CD4-positive, alpha-beta T cell treated with Interleukin-6 at 100 ng/mL for 8 hours (primary cell): ENCODE measurements at regions not wholly inside any gene's neighbourhood (a gene's known extent, or its start where the extent isn't known, plus 50 kb on each side); places are given as distances from the start of the nearest gene placed in this dataset.
"Not testable (repeated sequence)": the region's sequence is repeated elsewhere in the genome, so short reads cannot be mapped to it uniquely, and the experiment has no call there.

Experiments
- DNase-seq: peaks from one replicate; pipeline ENCODE4 v3.0.0-alpha.2; 2020; ENCODE audit warnings: mixed read lengths, low spot score

DNA sequence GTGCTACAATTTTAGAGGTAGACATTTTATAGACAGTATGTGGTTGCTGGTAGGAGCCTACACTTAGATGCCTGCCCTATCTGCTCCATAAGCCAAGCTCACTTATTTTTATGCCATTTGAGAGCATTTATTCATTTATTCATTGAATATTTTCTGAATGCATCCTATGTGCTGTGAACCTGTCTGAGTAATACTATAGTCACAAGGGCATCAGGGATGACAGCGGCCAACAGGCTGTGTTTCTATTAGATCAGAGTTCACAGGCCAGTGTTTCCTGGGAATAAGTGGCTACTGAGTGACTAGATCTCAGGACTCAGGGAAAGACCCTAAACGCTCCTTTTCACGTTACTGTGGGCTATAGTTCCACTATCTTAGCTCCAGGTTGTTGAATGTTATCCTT, 235.2 kb upstream of the MSX2 start:
- no peak for DNase-seq

GRCh38 chr5:174489920-174490597, 234.3 kb upstream of the MSX2 start:
- DNase-seq, result no peak

GRCh38 chr5:174490728-174491127, 233.7 kb upstream of the MSX2 start:
- DNase-seq, result no peak

DNA sequence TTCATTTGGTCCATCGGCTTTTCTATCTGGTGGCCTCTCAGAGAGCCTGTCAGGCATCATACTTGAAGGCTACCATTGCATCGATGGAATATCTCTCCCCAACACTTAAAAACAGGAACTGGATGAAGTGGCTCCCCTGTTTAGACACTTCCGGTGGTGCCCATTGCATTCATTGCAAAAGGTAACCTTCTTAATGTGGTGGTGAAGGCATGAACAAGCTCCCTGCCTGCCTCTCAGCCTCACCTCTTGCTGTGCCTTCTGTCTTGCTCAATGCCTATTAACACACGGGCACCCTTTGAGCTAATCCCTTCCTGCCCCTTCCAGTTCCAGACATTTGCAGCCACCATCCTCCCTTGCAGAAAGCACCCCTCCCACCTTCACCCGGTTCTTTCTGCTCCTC, 233.1 kb upstream of the MSX2 start:
- no peak for DNase-seq

DNA sequence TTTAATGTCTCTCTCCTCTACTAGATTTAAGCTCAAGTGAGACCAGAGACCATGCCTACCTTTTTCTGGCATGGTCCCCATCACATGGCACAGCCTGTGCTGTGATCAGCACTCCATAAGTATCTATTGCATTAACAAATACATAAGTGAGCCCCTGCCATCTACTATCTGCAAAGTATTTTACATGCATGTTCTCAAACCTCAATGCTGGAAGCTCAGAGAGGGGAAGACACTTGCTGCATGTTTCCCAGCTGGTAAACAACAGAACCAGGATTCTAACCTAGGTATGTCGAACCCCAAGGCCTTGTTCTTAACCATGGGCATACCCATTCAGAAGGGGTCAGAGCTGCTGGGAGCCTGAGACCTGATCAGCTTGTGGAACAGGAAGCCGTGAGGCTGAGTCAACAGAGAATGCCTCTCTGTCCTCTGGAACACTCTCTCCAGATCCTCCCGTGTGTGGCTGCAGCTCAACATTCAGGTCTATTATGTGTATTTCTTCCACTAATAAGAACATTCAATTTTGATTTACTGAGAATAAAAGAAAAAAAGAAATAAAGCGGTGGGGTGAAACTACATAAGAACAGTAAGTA, 232.5 kb upstream of the MSX2 start:
- DNase-seq, result no peak

- DNase-seq, result no peak
These were observed 230.9 kb upstream of the MSX2 start for GRCh38 chr5:174493530-174493929.

DNA sequence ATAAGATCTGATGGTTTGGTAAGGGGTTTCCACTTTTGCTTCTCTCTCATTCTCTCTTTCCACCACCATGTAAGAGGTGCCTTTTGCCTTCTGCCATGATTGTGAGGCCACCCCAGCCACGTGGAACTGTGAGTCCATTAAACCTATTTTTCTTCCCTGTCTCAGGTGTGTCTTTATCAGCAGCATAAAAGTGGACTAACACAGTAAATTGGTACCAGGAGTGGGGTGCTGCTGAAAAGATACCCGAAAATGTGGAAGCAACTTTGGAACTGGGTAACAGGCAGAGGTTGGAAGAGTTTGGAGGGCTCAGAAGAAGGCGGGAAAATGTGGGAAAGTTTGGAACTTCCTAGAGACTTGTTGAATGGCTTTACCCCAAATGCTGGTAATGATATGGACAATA, 226.4 kb upstream of the MSX2 start:
- not testable (repeated sequence) for DNase-seq

- not testable (repeated sequence) for DNase-seq
These were observed 225.8 kb upstream of the MSX2 start for GRCh38 chr5:174498575-174498974.

DNA sequence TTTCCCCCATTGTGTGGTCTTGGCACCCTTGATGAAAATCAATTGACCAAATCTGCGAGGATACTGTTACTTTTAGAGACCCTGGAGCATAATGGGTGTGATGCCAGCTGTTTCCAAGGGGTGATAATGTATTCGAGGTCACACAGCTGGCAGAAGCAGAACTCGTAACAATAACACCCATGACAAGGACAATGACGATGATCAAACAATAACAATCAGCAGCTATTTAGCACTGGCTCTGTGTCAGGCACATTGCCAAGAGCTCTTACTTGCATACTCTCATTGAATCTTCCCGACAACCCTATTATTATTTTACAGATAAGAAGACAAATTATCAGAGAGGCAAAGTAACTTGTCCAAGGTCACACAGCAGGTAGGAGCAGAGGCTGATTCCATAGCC, 223.7 kb upstream of the MSX2 start:
- DNase-seq, result no peak

DNA sequence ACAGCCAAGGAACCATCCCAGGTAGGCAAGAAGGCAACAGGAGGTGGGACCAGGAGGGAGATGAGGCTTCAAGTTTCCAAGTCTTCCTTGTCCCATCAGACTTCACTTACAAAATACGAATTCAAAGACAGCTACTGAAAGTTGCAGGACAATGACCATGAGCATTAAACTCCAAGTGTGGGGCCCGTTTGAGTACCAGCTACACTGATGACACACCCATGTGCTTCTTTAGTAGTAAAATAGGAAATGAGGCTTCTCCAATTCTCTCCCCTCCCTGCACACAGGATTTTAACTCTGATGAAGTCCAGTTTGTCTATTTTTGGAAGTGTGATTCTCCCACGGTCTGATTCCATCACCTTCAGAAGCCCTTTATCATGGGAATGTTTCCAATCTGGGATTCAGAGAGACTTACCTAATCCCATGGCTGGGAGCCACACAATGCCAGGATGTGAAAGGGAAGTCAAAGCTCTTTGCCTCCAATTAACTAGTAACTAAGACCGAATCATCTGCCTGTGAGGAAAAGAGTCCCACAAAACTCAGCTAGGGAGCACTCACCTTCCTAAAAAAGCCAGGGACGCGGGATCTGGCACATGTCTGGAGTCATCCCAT, 222.8 kb upstream of the MSX2 start:
- no peak for DNase-seq

GRCh38 chr5:174503086-174503460, 221.3 kb upstream of the MSX2 start:
- DNase-seq, result no peak

GRCh38 chr5:174503461-174504265, 220.7 kb upstream of the MSX2 start:
- no peak for DNase-seq

DNA sequence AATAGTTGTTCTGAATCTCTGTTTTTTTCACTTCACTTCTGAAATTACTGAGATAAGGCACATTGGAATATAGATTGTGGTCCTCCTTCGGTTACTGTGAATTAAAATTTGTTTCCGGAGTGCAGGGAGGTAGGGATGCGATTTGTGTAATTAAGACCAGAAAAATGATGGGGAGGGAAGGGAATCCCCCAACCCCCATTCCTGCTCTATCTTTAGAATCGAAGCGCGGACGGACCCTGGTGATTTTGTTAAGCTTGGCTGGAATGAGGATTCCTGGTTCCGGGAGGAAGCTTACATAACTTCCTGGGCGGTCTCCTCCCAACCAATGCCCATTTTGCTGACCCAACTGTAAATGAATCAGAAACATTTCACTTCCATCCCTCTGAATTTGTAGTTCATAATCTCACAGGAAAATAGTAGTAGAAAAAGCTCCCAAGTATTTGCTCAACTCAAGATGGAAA, 220.1 kb upstream of the MSX2 start:
- no peak for DNase-seq

DNA sequence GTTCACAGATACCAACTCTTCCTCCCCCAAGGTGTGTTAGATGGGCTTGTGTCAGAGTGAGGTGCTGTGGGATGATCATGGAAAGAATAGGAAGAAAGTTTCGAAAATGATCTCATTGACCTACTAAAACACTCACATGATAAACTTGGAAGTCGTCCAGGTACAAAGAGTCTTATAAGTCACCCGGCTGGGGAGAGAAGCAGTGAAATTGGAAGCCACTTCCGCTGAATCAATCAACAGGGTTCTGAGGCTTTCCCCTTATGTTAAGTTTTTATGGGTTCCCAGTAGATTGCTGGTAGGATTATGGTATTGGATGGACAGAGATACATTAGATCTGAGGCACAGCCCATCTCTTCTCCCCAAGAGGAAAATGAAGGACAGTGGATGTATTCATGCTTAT, 218.8 kb upstream of the MSX2 start:
- DNase-seq, result no peak

DNA sequence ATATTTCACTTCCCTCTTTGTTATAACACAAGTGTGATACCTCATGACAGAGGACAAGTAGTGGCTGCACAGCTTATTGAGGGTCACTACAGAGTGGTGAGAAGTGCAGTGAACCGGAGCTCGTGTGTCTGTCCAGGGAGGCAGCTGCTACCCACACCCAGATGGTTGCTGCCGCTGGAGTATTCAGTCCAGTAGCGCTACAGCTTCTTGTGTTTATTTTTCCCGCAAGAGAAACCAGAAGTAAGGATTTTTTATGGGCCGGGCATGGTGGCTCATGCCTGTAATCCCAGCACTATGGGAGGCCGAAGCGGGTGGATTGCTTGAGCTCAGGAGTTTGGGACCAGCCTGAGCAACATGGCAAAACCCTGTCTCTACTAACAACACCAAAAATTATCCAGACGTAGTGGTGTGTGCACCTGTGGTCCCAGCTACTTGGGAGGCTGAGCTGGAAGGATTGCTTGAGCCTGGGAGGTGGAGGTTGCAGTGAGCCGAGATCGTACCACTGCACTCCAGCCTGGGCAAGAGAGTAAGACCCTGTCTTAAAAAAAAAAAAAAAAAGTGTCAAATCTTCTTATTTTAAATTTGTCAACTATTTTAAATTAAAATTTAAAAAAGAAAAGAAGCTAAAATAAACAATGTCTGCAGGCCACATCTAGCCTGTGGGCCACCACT, 213.5 kb upstream of the MSX2 start:
- not testable (repeated sequence) for DNase-seq

DNA sequence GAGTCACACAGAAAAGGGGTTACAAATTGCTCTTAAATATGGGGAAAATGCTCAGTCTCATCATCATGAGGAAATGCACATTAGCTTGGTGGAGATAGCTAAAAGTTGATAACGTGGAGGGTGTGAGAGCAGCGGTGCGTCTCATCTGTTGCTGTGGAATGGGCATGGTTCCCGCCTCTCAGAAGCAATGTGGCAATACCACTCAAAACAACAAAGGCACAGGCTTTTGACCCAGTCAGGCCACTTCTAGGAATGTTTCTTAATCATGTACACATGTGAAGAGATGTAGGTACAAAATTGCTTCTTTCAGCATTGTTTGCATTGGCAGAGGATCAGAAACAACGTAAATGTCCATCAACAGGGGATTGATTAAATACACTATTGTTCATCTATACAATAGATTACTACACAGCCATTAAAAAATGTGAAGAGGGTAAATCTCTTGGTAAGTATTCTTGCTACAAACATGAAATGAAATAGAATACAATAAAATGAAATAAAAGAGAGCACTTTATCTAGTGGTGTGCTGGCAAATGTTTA, 212.6 kb upstream of the MSX2 start:
- DNase-seq, result no peak

DNA sequence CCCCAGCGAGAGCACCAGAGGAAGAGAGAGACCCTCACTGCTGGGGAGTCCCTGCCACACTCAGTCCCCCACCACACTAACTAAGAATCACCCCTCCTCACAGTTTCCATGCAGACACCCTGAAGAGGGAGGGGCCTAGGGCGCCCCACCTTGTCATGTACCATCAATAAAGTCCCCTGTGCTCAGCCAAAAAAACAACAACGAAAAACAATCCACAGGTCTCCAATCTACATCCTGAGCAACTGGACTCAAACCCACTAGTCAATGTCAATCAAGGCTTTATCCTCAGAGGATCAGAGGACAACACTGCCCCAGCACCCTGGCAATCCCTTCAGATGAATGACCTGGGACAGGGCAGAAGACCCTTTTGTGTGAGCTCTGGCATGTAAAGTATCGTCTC, 210.1 kb upstream of the MSX2 start:
- no peak for DNase-seq

GRCh38 chr5:174514983-174515394, 209.4 kb upstream of the MSX2 start:
- DNase-seq, result no peak

- DNase-seq, result no peak
These were observed 207.6 kb upstream of the MSX2 start for GRCh38 chr5:174516741-174517140.

DNA sequence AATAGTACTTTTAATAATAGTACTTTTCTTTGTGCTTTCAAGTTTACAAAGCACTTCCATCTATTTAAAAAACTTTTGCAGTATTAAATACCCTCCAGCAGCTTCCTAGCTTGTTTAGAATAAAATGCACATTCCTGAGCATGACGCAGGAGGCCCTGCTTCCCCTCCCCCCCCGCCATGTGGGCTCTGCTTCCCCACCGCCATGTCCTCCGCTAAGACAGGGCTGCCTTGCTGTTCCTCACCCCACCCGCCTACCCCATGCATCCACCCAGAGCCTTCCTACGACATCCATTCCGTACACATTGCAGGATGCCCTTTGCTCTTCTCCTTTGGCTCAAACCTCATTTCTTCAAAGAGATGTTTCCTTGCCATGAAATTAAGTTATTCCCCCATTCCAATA, 205.9 kb upstream of the MSX2 start:
- DNase-seq, result no peak

DNA sequence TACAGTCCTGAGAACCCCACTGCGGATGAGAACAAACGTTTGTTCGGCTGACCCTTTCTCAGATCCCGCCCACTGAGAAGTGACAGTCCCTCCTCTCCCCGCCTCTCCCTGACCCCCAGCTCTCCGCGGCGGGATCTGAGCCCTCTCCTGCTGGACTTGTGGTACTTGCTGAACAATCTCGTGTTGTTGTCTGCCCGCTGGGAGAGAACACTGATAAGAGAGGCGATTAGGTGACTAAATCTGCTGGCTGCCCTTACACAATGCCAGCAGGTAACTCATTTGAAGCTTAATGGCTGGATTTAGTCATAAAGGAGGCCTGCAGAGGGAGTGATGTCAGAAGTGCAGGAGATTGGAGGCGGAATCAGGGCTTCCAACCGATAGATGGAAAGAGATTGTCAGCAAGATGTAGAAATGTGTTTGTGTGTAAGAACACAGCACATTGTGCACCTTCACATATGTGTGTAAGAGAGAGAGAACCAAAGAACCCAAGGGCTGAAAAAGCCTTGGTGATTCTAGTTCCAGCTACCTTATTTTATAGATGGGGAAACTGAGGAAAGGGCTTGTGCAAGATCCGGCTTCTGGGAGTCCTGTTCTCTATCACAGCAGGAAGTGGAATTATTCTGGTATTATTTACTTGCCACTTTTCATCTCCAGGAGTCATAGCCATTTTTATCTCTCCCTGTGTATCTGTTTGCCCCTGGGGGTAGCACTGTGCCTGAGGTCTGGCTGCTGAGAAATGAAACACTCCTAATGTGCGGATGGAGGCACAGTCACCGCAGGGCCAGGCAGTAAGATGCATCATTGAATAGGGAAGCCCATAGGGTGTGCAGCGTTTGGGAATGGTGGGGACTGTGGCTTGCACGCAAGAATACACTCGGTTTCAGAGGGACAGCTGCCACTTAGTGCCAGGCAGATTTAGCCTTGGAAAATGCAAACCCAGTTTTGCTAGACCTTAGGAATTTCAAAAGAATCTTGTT, 203.7 kb upstream of the MSX2 start:
- no peak for DNase-seq
